BJ (cell line): ENCODE measurements at regions not wholly inside any gene's neighbourhood (a gene's known extent, or its start where the extent isn't known, plus 50 kb on each side); places are given as distances from the start of the nearest gene placed in this dataset.
A peak's percentile ranks its signal among the peaks of the same experiment; 100 is the strongest.

ENCODE experiments used
- CTCF ChIA-PET: fragments of 350-600 bp; formaldehyde crosslinking; extraction: SDS; loops from one replicate; lab custom pipeline; 2021; ENCODE audit warnings: antibody characterized with exemption, inconsistent platforms; lab: Yijun Ruan, JAX
- POLR2A ChIA-PET: fragments of 300-600 bp; sonication (Branson Sonifier 250); formaldehyde crosslinking; extraction: SDS; loops from one replicate; lab custom pipeline; 2021; ENCODE audit warnings: antibody characterized with exemption; lab: Charles Lee
- DNase-seq: peaks from one replicate; pipeline ENCODE4 v3.0.0-alpha.2; 2011; ENCODE audit warnings: low read depth
- H3K27me3 ChIP-seq: 2 replicates; pipeline ENCODE4 v1.6.0; 2011; ENCODE audit warnings: low read length; ENCODE audit not compliant: control insufficient read depth, insufficient read depth
- H3K36me3 ChIP-seq: 2 replicates; pipeline ENCODE4 v1.5.1; 2011; ENCODE audit warnings: low read length; ENCODE audit not compliant: control insufficient read depth, insufficient read depth
- H3K4me3 ChIP-seq: 2 replicates; pipeline ENCODE4 v1.5.1; 2011; ENCODE audit warnings: low read depth, mild to moderate bottlenecking, control low read depth, low read length
- CTCF ChIP-seq: IDR thresholded peaks from 2 replicates; pipeline ENCODE4 v1.5.1; 2011; ENCODE audit warnings: low read depth, mild to moderate bottlenecking, control low read depth, inconsistent platforms, low read length, moderate library complexity; ENCODE audit not compliant: insufficient read depth

- no peaks in the 10 kb centered on the region for H3K36me3 ChIP-seq
- DNase-seq: peak; percentile 19
- ChIA-PET CTCF (interaction anchor here (1.4 kb wide), 1 partner anchor 226 kb away, joined by 4 read pairs; no protein-coding TSS in a partner anchor), POLR2A (no interaction called here)
- no peak overlapping the region for H3K4me3 ChIP-seq
- no peaks in the 10 kb centered on the region for H3K27me3 ChIP-seq
- TF ChIP-seq CTCF: no peak
Measured at GRCh38 chr2:158893026-158893425, 75.4 kb upstream of the TANC1 start.

GRCh38 chr2:158893474-158893873 lies 75.0 kb upstream of the TANC1 start:
- no peak for DNase-seq
- Histone ChIP-seq H3K4me3 (no peak overlapping the region), H3K27me3 (no peaks in the 10 kb centered on the region), H3K36me3 (no peaks in the 10 kb centered on the region)
- CTCF ChIA-PET: interaction anchor here (1.0 to 1.4 kb wide), 2 partner anchors 10 to 226 kb away, joined by 4 to 7 read pairs; no protein-coding TSS in a partner anchor
- no peak for TF ChIP-seq CTCF
- POLR2A ChIA-PET: no interaction called here

GRCh38 chr2:158894078-158894477 lies 74.4 kb upstream of the TANC1 start:
- H3K27me3 ChIP-seq: no peaks in the 10 kb centered on the region
- POLR2A ChIA-PET: no interaction called here

GRCh38 chr2:158894572-158894971 lies 73.9 kb upstream of the TANC1 start:
- no peak for TF ChIP-seq CTCF
- Histone ChIP-seq H3K27me3 (no peaks in the 10 kb centered on the region), H3K36me3 (no peaks in the 10 kb centered on the region), H3K4me3 (no peak overlapping the region)
- CTCF ChIA-PET: interaction anchor here (0.7 to 1.0 kb wide), 3 partner anchors 9 to 224 kb away, joined by 3 to 7 read pairs (median 3); no protein-coding TSS in a partner anchor
- DNase-seq: no peak
- POLR2A ChIA-PET: no interaction called here

More at GRCh38 chr2:158894078-158894477, 74.4 kb upstream of the TANC1 start:
- H3K4me3 ChIP-seq: no peak overlapping the region
- H3K36me3 ChIP-seq: no peaks in the 10 kb centered on the region
- CTCF ChIA-PET: interaction anchor here (0.7 to 1.0 kb wide), 3 partner anchors 9 to 225 kb away, joined by 3 to 7 read pairs (median 3); no protein-coding TSS in a partner anchor
- DNase-seq: no peak
- TF ChIP-seq CTCF: no peak

GRCh38 chr2:158900345-158900744 lies 68.1 kb upstream of the TANC1 start:
- no peak overlapping the region for H3K4me3 ChIP-seq
- H3K36me3 ChIP-seq: no peaks in the 10 kb centered on the region
- CTCF ChIA-PET: interaction anchor here (0.6 to 2.1 kb wide), 5 partner anchors 12 to 220 kb away, joined by 3 to 34 read pairs (median 3); no protein-coding TSS in a partner anchor
- no peak for DNase-seq
- no peak for TF ChIP-seq CTCF
- no peaks in the 10 kb centered on the region for H3K27me3 ChIP-seq
- POLR2A ChIA-PET: no interaction called here
